Keratinocyte (primary cell): ENCODE measurements at regions not wholly inside any gene's neighbourhood (a gene's known extent, or its start where the extent isn't known, plus 50 kb on each side); places are given as distances from the start of the nearest gene placed in this dataset.

Source experiments
- DNase-seq: peaks from one replicate; pipeline ENCODE4 v3.0.0-alpha.2; 2011; ENCODE audit warnings: low read depth, missing footprints, low spot score
- FAIRE-seq: peaks from 2 replicates; lab custom pipeline; 2011; peaks lifted over from hg19 to GRCh38; lab: Jason Lieb, UNC
- H2AFZ ChIP-seq: 2 replicates; pipeline ENCODE4 v1.6.0; 2012; ENCODE audit warnings: low read length, control low read depth, inconsistent platforms; ENCODE audit not compliant: control insufficient read depth
- H3K27ac ChIP-seq: 2 replicates; pipeline ENCODE4 v1.5.1; 2011; ENCODE audit warnings: low read length; ENCODE audit not compliant: control insufficient read depth, insufficient read depth
- H3K27me3 ChIP-seq: 3 replicates; pipeline ENCODE4 v1.6.0; 2011; ENCODE audit warnings: low read length; ENCODE audit not compliant: control insufficient read depth, insufficient read depth; ENCODE audit errors: extremely low read depth
- H3K36me3 ChIP-seq, 2 experiments: 2 replicates in 1 of 2; 3 replicates in 1 of 2; pipeline ENCODE4 v1.5.1; 2011; ENCODE audit warnings: low read length in 2 of 2, mild to moderate bottlenecking in 1 of 2; ENCODE audit not compliant: control insufficient read depth in 2 of 2, insufficient read depth in 2 of 2; ENCODE audit errors: extremely low read depth in 1 of 2
- H3K4me1 ChIP-seq: 3 replicates; pipeline ENCODE4 v1.5.1; 2011; ENCODE audit warnings: low read length; ENCODE audit not compliant: control insufficient read depth, insufficient read depth; ENCODE audit errors: extremely low read depth
- H3K4me2 ChIP-seq: 3 replicates; pipeline ENCODE4 v1.6.0; 2011; ENCODE audit warnings: low read depth, low read length; ENCODE audit not compliant: control insufficient read depth, insufficient read depth; ENCODE audit errors: extremely low read depth
- H3K4me3 ChIP-seq, 3 experiments: fragments of 200-600 bp in 1 of 3; sonication (generic) in 1 of 3; 2 replicates in 2 of 3; 3 replicates in 1 of 3; pipeline ENCODE4 v1.5.1; 2011 to 2016; ENCODE audit warnings: low read length in 3 of 3, mild to moderate bottlenecking in 3 of 3, control low read depth in 2 of 3, inconsistent platforms in 1 of 3, low read depth in 1 of 3, mixed read lengths in 1 of 3, mixed run types in 1 of 3, moderate library complexity in 1 of 3; ENCODE audit not compliant: control insufficient read depth in 2 of 3, insufficient read depth in 2 of 3; ENCODE audit errors: extremely low read depth in 1 of 3
- H3K79me2 ChIP-seq: 2 replicates; pipeline ENCODE4 v1.6.0; 2012; ENCODE audit warnings: low read length; ENCODE audit not compliant: control insufficient read depth, insufficient read depth
- H3K9ac ChIP-seq: 3 replicates; pipeline ENCODE4 v1.6.0; 2011; ENCODE audit warnings: low read length; ENCODE audit not compliant: control insufficient read depth, insufficient read depth; ENCODE audit errors: extremely low read depth
- H3K9me1 ChIP-seq: 3 replicates; pipeline ENCODE4 v1.6.0; 2011; ENCODE audit warnings: low read length; ENCODE audit not compliant: control insufficient read depth, insufficient read depth; ENCODE audit errors: extremely low read depth
- H3K9me3 ChIP-seq: 2 replicates; pipeline ENCODE4 v1.5.1; 2012; ENCODE audit warnings: low read depth, low read length; ENCODE audit not compliant: control insufficient read depth
- H4K20me1 ChIP-seq: 3 replicates; pipeline ENCODE4 v1.6.0; 2011; ENCODE audit warnings: low read length; ENCODE audit not compliant: control insufficient read depth, insufficient read depth; ENCODE audit errors: extremely low read depth
- EZH2 ChIP-seq: IDR thresholded peaks from one replicate; pipeline ENCODE4 v1.6.1; 2012; ENCODE audit warnings: inconsistent platforms, mild to moderate bottlenecking, low read length, moderate library complexity
- dilution Hi-C: fragments of 300-500 bp; cut with MboI; formaldehyde crosslinking; loops from one replicate; pipeline ENCODE4 v1.7.0; 2020; ENCODE audit warnings: low sequenced_read_pairs; ENCODE audit not compliant: extremely low pct_ligation_motif_present
- TF ChIP-seq, protein P1 (sequence below), 3 experiments: IDR thresholded peaks in 1 of 3; conservative IDR thresholded peaks in 1 of 3; optimal IDR thresholded peaks in 1 of 3; 2 replicates in 2 of 3; 3 replicates in 1 of 3; pipeline versions ENCODE3 to v1.5.1; 2011; ENCODE audit warnings: low read length in 3 of 3, mild to moderate bottlenecking in 3 of 3, moderate library complexity in 2 of 3, control low read depth in 1 of 3, inconsistent platforms in 1 of 3; ENCODE audit not compliant: insufficient read depth in 2 of 3; ENCODE audit errors: extremely low read depth in 1 of 3

DNA sequence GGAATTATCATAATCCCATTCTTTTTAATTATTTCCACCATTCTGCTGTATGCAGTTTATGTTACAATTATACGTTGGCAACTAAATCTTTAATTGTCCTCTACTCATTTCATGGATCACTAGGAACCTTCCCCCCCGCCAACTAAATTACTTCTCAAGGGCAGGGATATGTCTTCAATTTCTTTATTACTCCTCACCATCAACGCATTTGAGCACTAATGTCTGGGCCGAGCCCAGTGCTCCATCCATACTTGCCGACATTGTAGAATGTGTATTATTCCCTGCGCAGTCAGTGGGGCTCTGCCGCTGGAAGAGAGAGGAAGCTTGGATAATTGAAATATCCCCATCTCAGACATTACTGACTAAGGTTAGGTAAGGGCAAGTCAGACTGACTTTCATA, 236.4 kb upstream of the AJAP1 start:
- DNase-seq (no peak), FAIRE-seq (no peak)
- Histone ChIP-seq H4K20me1 (no peaks in the 10 kb centered on the region), H3K9me3 (peaks cover 2% of the 10 kb centered on the region), H3K4me3 (no peak overlapping the region), H3K27ac (no peak overlapping the region), H3K4me1 (no peaks in the 10 kb centered on the region), H2AFZ (no peak overlapping the region), H3K9me1 (no peaks in the 10 kb centered on the region), H3K27me3 (no peaks in the 10 kb centered on the region), H3K4me2 (no peak overlapping the region), H3K79me2 (no peaks in the 10 kb centered on the region), H3K9ac (no peak overlapping the region), H3K36me3 (no peaks in the 10 kb centered on the region)
- dilution Hi-C loops: no loop called here
- no peak for TF ChIP-seq EZH2
- TF ChIP-seq, protein P1, sequence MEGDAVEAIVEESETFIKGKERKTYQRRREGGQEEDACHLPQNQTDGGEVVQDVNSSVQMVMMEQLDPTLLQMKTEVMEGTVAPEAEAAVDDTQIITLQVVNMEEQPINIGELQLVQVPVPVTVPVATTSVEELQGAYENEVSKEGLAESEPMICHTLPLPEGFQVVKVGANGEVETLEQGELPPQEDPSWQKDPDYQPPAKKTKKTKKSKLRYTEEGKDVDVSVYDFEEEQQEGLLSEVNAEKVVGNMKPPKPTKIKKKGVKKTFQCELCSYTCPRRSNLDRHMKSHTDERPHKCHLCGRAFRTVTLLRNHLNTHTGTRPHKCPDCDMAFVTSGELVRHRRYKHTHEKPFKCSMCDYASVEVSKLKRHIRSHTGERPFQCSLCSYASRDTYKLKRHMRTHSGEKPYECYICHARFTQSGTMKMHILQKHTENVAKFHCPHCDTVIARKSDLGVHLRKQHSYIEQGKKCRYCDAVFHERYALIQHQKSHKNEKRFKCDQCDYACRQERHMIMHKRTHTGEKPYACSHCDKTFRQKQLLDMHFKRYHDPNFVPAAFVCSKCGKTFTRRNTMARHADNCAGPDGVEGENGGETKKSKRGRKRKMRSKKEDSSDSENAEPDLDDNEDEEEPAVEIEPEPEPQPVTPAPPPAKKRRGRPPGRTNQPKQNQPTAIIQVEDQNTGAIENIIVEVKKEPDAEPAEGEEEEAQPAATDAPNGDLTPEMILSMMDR (optimal IDR thresholded peaks at IDR 0.05 in 1 of 3, IDR thresholded peaks at IDR 0.05 in 1 of 3, conservative IDR thresholded peaks at IDR 0.05 in 1 of 3; ENCODE audit: extremely low read depth in 1 of 3, insufficient read depth in 2 of 3, low read length in 3 of 3): no peak

GRCh38 chr1:4421986-4422385, 232.4 kb upstream of the AJAP1 start:
- Histone ChIP-seq H3K4me1 (no peaks in the 10 kb centered on the region), H3K4me3 (no peak overlapping the region), H3K27me3 (no peaks in the 10 kb centered on the region), H4K20me1 (no peaks in the 10 kb centered on the region), H3K9me1 (no peaks in the 10 kb centered on the region), H3K79me2 (no peaks in the 10 kb centered on the region), H3K27ac (no peak overlapping the region), H3K4me2 (no peak overlapping the region), H2AFZ (no peak overlapping the region), H3K9me3 (peaks cover 5% of the 10 kb centered on the region), H3K36me3 (no peaks in the 10 kb centered on the region), H3K9ac (no peak overlapping the region)
- TF ChIP-seq EZH2: no peak
- TF ChIP-seq, protein P1 (optimal IDR thresholded peaks at IDR 0.05 in 1 of 3, IDR thresholded peaks at IDR 0.05 in 1 of 3, conservative IDR thresholded peaks at IDR 0.05 in 1 of 3; ENCODE audit: extremely low read depth in 1 of 3, insufficient read depth in 2 of 3, low read length in 3 of 3): no peak
- DNase-seq (no peak), FAIRE-seq (no peak)
- dilution Hi-C loops: no loop called here
